Neural crest cell (in vitro differentiated cells): ENCODE measurements at regions not wholly inside any gene's neighbourhood (a gene's known extent, or its start where the extent isn't known, plus 50 kb on each side); places are given as distances from the start of the nearest gene placed in this dataset.
"Not testable (repeated sequence)": the region's sequence is repeated elsewhere in the genome, so short reads cannot be mapped to it uniquely, and the experiment has no call there.

Experiments
- DNase-seq: peaks from one replicate; pipeline ENCODE4 v3.0.0; 2021; ENCODE audit warnings: low read depth, mixed read lengths, low spot score
- H3K27ac Mint-ChIP-seq: one replicate; pipeline ENCODE4 v1.8.0; 2021; ENCODE audit warnings: mild to moderate bottlenecking, mixed read lengths; ENCODE audit not compliant: unreplicated experiment
- H3K27me3 Mint-ChIP-seq: 2 replicates; pipeline ENCODE4 v1.8.0; 2021; ENCODE audit warnings: low read depth, mild to moderate bottlenecking, mixed read lengths
- H3K36me3 Mint-ChIP-seq: 2 replicates; pipeline ENCODE4 v1.8.0; 2021; ENCODE audit warnings: low read depth, mild to moderate bottlenecking, mixed read lengths
- H3K4me1 Mint-ChIP-seq: 2 replicates; pipeline ENCODE4 v1.8.0; 2021; ENCODE audit warnings: mixed read lengths
- H3K4me3 Mint-ChIP-seq: one replicate; pipeline ENCODE4 v1.8.0; 2021; ENCODE audit warnings: mild to moderate bottlenecking, mixed read lengths
- H3K9me3 Mint-ChIP-seq: 2 replicates; pipeline ENCODE4 v1.8.0; 2021; ENCODE audit warnings: mixed read lengths
- TF ChIP-seq, protein P1 (sequence below): fragments of 200-600 bp; sonication (generic); conservative IDR thresholded peaks from 2 replicates; pipeline ENCODE4 v1.5.0; 2021; ENCODE audit warnings: antibody characterized with exemption, mild to moderate bottlenecking

DNA sequence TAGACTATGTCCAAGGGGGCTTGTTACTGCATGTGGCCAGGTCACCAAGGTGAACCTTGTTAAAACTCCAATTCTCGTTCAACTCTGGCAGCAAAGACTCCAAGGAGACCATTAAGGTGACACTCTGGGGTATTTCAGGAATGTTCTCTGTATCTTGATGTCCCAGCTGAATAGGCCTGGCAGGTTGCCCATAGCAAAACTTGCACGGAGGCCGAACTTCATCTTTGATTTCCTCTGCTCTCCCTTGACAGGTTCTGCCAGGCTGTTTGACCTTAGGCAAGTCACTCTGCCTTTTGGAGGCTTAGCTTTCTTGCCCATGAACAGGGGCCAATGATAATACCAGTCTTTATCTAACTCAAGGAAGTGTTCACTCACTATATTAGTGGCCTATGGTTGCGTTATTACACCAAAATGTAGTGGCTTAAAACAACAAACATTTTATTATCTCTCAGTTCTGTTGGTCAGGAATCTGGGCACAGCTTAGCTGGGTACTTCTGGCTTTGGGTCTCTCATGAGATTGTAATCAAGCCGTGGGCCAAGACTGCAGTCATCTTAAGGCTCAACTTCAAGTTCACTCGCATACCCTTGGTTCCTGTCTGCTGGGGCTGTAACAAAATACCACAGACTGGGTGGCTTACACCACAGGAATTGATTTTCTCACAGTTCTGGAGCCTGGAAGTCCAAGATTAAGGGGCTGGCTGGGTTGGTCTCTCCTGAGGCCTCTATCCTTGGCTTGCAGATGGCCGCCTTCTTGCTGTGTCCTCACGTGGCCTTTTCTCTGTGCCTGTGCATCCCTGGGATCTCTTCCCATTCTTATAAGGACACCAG lies 168.5 kb downstream of the UTP18 start:
- Mint-ChIP-seq H3K9me3 (peaks cover 3% of the 10 kb centered on the region), H3K4me3 (no peak overlapping the region), H3K27ac (no peak overlapping the region), H3K27me3 (no peaks in the 10 kb centered on the region), H3K36me3 (no peaks in the 10 kb centered on the region), H3K4me1 (no peaks in the 10 kb centered on the region)
- TF ChIP-seq, protein P1, sequence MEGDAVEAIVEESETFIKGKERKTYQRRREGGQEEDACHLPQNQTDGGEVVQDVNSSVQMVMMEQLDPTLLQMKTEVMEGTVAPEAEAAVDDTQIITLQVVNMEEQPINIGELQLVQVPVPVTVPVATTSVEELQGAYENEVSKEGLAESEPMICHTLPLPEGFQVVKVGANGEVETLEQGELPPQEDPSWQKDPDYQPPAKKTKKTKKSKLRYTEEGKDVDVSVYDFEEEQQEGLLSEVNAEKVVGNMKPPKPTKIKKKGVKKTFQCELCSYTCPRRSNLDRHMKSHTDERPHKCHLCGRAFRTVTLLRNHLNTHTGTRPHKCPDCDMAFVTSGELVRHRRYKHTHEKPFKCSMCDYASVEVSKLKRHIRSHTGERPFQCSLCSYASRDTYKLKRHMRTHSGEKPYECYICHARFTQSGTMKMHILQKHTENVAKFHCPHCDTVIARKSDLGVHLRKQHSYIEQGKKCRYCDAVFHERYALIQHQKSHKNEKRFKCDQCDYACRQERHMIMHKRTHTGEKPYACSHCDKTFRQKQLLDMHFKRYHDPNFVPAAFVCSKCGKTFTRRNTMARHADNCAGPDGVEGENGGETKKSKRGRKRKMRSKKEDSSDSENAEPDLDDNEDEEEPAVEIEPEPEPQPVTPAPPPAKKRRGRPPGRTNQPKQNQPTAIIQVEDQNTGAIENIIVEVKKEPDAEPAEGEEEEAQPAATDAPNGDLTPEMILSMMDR: no peak
- no peak for DNase-seq

DNA sequence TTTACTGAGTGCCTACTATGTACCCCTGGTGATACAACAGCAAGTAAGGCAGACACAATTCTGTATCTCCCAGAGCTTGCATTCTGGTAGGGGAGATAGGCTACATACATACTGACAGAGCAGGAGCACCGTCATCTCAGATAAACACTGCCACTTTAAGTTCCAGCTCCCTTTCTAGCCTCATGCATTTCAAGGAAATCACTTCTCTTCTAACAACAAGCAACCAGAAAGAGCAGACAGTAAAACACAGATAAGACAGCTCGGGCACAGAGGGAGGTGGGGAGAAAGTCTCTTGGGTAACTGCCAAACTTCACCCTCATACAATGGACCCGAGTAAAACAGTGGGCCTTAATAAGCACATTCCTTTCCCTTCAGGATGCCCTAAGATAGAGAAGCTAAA lies 169.6 kb downstream of the UTP18 start:
- not testable (repeated sequence) for H3K27ac Mint-ChIP-seq, H3K36me3 Mint-ChIP-seq, H3K9me3 Mint-ChIP-seq, DNase-seq, H3K4me3 Mint-ChIP-seq, H3K4me1 Mint-ChIP-seq, H3K27me3 Mint-ChIP-seq

DNA sequence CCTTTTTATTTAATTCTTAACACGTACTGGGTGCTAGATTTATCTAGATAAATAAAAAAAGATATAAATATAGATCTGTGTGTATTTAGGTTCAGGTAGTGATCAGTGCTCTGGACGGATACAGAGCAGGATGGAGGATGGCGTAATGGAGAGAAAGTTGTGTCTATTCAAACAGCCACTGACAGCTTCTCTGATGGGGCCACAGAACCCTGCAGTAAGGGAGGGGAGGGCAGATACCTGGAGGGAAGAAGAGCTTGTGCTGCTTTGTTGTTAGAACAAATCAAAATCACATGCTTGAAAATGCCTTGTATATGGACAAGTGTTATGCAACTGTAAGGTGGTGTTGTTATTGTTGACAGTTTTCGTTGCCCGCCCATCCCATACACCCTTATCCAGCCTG lies 170.2 kb downstream of the UTP18 start:
- Mint-ChIP-seq H3K36me3 (no peaks in the 10 kb centered on the region), H3K9me3 (peaks cover 3% of the 10 kb centered on the region), H3K4me3 (no peak overlapping the region), H3K4me1 (no peaks in the 10 kb centered on the region), H3K27me3 (no peaks in the 10 kb centered on the region), H3K27ac (no peak overlapping the region)
- DNase-seq: no peak
- TF ChIP-seq, protein P1: no peak

DNA sequence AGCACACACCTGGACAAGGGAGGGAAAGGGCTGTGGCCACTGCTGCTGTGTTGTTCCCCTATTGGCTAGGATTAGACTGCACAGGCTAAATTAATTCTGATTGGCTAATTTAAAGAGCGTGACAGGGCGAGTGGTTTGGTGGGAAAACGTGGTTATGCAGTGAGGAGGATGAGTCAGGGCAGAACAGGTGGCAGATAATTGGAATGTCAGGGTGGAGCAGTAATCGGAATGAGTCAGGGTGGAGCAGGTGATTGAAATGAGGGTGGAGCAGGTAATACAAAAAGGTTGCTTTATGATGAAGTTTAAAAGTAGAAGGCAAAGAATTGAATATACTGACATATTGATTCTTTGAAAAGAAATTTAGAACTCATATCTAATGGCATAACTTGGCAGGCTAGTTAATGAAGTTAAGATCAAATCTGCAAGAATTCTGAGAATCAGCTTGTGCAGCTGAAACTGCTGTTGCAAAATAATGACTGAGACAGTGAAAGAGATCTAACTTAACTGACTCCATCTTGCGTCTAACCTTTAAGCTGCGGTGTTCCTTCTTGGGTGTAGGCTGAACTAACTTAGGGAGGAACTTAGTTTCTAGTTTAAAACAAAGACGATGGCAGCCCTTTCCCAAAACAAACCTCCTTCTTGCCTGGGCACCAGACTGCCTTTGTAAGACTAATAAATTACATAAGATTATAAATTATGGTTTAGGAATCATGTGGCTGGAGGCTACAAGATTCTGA lies 174.3 kb downstream of the UTP18 start:
- peaks cover 6% of the 10 kb centered on the region for H3K4me1 Mint-ChIP-seq
- H3K9me3 Mint-ChIP-seq: peaks cover 9% of the 10 kb centered on the region
- no peak overlapping the region for H3K27ac Mint-ChIP-seq
- H3K27me3 Mint-ChIP-seq: no peaks in the 10 kb centered on the region
- TF ChIP-seq, protein P1: no peak
- no peak for DNase-seq
- H3K36me3 Mint-ChIP-seq: peaks cover 3% of the 10 kb centered on the region
- H3K4me3 Mint-ChIP-seq: no peak overlapping the region

DNA sequence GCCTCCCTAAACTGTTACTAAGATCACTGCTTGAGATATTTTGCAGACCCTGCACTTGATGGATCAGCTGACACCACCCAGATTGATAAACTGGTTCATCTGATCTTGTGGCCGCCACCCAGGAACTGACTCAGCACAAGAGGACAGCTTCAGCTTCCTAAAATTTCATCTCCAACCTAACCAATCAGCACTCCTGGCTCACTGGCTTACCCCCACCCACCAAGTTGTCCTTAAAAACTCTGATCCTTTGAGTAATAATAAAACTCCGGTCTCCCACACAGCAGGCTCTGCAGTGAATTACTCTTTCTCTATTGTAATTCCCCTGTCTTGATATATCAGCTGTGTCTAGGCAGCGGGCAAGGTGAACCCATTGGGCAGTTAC lies 174.8 kb downstream of the UTP18 start:
- TF ChIP-seq, protein P1: no peak
- H3K4me3 Mint-ChIP-seq: no peak overlapping the region
- peaks cover 12% of the 10 kb centered on the region for H3K9me3 Mint-ChIP-seq
- H3K36me3 Mint-ChIP-seq: peaks cover 3% of the 10 kb centered on the region
- peaks cover 8% of the 10 kb centered on the region for H3K4me1 Mint-ChIP-seq
- no peak for DNase-seq
- no peak overlapping the region for H3K27ac Mint-ChIP-seq
- H3K27me3 Mint-ChIP-seq: no peaks in the 10 kb centered on the region

DNA sequence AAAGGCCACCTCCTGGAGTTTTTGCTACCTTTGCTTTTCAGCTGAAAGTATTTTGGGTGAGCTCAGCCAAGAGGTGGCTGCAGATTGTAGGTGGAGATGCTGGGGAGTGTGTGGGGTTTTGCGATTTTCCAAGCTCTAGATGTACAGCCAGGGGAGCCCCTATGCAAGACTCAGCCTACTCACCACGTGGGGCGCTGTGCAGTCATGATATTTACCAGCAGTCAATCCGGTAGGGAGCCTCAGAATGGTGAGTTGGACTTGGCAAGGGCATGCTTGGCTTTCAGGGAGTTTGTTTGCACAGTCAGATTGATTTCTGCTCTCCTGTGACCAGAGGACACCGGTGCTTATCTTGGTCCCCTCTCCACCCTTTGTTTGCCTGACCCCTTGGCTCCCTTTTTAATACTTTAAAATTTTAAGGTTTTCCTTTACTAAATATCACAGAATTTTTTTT lies 175.3 kb downstream of the UTP18 start:
- H3K27me3 Mint-ChIP-seq: no peaks in the 10 kb centered on the region
- no peak overlapping the region for H3K4me3 Mint-ChIP-seq
- peak; percentile 53 for DNase-seq
- peaks cover 12% of the 10 kb centered on the region for H3K9me3 Mint-ChIP-seq
- TF ChIP-seq, protein P1: peak; percentile 62
- H3K36me3 Mint-ChIP-seq: peaks cover 5% of the 10 kb centered on the region
- no peak overlapping the region for H3K27ac Mint-ChIP-seq
- H3K4me1 Mint-ChIP-seq: peaks cover 8% of the 10 kb centered on the region
